Stimulated activated CD4-positive, alpha-beta T cell treated with anti-CD3 and anti-CD28 coated beads, TNF-alpha, amount 100 ng/mL, for 1 hour (primary cell): ENCODE measurements at regions not wholly inside any gene's neighbourhood (a gene's known extent, or its start where the extent isn't known, plus 50 kb on each side); places are given as distances from the start of the nearest gene placed in this dataset.
A peak's percentile ranks its signal among the peaks of the same experiment; 100 is the strongest.

Experiments used
- DNase-seq, 3 donors: peaks; one replicate each; pipeline ENCODE4 v3.0.0-alpha.2; 2020; ENCODE audit warnings: low read depth in 3 of 3, low spot score in 1 of 3

GRCh38 chr11:116698080-116698479 is 74.7 kb downstream of the BUD13 start:
- DNase-seq, result no peak

- DNase-seq, result no peak
These were observed 75.1 kb downstream of the BUD13 start for GRCh38 chr11:116697639-116698038.

GRCh38 chr11:116697011-116697410 is 75.8 kb downstream of the BUD13 start:
- no peak for DNase-seq

- DNase-seq, result no peak
These were observed 76.3 kb downstream of the BUD13 start for GRCh38 chr11:116696381-116696941.

DNA sequence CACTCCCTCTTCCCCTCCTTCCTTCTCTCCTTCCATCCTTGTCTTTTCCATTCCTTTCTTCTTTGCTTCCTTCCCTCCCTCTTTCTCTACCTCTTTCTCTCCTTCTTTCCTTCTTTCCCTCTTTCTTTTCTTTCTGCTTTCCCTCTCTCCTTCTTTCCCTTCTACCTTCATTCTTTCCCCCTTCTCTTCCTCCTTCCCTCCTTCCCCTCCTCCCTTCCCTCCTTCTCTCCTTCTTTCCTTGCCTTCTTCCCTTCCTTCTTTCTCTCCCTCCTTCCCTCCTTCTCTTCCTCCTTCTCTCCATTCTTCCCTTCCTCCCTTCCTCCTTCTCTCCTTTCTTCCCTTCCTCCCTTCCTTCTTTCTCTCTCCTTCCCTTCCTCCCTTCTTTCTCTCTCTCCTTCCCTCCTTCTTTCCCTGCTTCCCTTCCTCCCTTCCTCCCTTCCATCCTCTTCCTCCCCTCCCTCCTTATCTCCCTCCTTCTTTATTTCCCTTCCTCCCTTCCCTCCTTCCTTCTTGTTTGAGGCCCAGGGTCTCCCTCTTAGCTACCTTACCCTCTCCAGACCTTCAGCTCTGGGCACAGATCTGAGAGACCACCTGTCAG is 77.0 kb downstream of the BUD13 start:
- no peak for DNase-seq

DNA sequence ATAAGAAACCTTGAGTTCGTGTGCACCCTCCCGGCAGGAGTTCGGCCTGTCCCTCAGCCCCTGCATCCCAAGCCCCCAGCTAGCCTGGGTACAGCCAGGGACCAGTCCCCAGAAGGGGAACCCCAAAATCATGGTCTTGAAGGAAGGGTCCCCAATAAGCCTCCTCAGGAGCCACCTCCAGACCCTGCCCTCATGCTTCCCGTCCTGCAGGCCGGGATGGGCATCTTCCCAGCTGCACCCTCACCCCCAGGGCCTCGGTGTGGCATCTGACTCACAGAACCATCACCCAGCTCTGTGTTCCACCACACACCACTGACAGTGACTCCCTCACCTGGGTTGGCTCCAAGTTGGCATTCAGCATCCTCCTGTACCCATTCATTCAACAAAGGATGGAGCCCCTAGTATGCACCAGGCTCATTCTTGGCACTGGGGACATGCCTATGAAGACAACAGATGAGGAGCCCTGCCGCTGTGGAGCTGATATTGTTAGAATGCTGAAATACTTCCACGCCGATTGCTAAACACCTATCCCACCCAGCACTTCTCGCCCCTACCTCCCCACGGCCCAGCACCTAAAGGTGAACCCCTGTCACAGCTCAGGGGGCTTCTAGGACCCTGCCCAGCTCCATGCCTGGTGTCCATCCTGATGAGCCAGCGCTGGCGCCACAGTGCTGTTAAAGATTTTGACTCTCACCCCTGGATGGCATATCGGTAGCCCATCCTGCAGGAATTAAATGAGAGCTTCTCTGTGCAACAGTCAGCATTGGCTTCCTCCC is 77.8 kb downstream of the BUD13 start:
- DNase-seq, result no peak

DNA sequence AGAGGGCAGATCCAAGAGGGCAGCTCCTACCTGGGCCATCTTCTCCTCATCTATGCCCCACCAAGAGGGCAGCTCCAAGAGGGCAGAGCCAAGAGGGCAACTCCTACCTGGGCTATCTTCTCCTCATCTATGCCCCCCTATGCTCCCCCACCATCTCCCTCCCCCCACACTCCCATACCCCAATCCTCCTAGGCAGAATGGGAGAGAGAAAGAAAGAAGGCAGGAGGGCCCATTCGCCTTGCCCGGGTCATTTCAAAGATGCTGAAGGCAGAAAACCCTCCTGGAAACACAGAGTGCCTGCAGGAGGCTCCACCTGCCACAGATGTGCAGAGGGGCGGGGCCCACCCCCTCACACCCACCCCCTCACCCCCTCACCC is 78.5 kb downstream of the BUD13 start:
- no peak for DNase-seq

GRCh38 chr11:116693593-116694348 is 79.0 kb downstream of the BUD13 start:
- DNase-seq, result no peak

DNA sequence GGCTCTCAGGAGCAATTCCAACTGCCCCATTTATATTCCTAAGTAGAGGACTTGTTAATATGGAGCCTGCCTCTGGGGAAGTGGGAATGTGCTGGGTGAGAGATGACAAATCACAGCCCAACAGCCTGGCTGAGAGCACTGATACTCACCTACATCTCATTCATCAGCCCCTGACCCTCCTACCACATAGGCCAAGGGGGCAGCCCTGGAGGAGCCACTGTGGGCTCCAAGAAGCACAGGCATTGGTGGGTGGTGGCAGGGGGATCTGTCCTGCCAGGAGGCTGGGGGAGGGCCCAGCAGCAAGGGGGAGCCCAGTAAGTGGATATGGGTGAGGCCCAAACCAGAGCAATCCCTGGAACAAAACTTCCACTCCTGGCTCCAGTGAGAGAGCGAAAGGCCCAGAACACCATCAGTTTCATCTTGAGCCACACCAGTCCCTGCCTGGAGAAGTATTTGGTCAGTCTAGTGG is 79.7 kb downstream of the BUD13 start:
- DNase-seq, result no peak

DNA sequence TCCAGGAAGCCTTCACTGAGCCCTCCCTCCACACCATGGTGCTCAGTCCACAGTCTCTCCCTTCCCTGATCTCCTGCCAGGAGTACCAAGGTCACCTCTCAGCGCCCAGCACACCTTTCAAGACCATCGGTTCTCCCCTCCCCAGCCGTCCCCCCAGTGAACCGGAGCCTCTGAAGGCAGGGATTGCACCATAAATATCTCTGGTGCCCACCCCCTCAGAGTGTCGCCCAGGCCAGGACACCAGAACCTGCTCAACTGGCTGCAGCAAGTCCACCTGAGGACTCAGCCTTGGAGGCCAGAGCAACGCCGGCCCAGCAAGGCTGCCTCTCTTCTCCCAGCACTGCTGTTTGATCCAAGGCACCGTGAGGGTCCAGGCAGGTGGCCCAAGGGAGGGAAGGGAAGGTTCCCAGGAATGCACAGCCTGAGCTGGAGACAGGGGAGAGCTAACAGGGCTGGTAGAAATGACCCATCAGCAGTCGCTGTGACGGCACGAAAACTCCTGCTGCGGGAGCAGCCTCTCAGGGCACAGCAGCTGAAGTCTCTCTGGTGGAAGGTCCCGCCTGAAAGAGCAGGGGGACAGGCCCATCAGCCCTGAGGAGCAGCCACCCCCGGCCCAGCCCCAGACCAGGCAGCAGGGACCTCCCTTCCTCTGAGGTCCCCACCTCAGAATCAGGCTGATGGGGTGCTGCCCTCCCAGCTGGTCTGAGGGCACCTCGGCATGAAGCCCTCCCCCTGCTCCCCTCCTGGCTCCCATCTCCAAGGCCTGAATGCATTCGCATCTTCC is 80.3 kb downstream of the BUD13 start:
- no peak for DNase-seq

DNA sequence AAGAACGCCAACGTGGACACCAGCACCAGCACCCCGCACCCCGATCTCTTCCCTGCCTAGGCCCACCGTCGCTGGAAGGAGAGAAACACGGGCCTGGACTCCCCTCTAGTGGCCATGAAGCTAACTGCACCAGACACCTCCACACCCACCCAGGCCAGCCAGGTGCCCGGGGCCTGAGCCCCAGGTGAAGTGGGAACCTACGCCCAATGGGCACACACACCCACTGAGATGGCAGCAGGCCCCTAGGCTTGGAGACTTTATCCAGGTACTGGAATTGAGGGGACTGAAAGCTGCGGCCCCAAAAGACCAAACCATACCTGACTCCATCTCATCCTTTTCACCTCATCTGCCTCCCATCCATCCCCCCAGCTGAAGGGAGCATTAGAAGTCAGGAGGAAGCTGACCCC is 81.0 kb downstream of the BUD13 start:
- DNase-seq, result peak in 2 of 3 donors; percentile 21 to 49

- DNase-seq, result no peak
These were observed 82.2 kb downstream of the BUD13 start for GRCh38 chr11:116690611-116691010.

GRCh38 chr11:116689413-116690127 is 83.2 kb downstream of the BUD13 start:
- DNase-seq, result no peak

DNA sequence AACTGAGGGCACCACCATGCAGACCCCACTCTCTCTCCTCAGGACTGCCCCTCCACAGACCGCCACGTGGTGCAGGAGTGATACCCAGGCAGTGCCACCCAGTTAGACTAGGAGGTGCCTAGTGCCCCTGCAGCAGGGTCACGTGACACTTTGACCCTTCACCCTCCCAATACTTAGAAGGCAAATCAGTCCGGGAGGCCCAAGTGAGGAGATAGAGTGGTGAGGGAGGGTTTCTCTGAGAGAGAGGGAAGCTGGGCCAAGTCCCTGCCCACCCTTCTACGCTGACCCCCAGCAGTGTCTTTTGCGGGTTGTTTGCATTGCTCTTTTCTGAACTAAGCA is 84.6 kb downstream of the BUD13 start:
- DNase-seq, result no peak

DNA sequence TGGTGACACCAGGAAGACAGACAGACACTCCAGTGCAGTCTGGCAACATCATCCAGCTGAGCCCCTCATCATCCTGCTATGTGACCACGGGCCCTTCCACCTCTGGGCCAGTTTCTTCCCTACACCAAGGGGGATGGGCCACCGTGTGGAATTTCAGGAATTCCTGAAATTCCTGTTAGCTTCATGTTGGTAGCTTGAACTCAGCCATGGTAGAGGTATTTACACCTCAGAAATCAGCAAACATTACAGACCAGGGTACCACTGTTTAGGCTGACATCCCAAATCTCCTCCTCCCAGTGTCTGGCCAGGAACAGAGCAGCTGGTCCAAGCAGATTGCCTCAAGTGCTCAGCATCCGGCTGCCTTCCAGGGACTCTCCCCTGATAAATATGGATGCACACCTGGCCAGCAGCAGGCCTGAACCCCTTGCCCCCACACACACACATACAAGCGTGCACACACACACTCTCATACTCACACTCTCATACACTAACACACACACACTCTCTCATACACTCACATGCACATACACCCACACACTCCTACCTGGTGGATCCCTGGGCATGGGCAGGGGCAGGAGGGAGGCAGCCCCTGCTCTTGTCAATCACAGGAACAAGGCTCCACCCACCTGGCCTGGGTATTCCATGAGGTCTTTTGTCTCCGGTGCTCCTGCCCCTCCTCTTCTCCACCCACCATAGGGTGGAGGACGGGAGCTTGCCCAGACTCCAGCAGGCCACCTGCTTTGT is 85.2 kb downstream of the BUD13 start:
- no peak for DNase-seq

DNA sequence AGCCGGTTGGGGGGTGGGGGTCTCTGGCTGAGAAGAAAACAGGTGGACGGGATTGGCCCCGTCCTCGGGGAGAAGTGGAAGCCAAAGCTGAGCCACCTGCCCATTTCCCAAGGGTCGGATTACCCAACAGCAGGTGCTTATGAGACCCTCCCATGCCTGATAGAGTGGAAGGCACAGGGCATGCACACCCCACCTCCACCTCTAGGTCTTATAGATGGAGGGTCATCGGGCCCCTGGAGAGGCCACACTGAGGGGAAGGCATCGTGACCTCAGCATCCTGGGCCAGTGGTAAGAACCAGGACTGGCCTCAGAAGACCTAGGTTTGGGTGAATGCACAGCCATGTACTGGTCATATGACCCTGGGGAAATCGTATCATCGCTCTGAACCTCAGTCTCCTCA is 85.9 kb downstream of the BUD13 start:
- DNase-seq, result no peak

GRCh38 chr11:116683982-116684381 is 88.8 kb downstream of the BUD13 start:
- DNase-seq, result no peak

DNA sequence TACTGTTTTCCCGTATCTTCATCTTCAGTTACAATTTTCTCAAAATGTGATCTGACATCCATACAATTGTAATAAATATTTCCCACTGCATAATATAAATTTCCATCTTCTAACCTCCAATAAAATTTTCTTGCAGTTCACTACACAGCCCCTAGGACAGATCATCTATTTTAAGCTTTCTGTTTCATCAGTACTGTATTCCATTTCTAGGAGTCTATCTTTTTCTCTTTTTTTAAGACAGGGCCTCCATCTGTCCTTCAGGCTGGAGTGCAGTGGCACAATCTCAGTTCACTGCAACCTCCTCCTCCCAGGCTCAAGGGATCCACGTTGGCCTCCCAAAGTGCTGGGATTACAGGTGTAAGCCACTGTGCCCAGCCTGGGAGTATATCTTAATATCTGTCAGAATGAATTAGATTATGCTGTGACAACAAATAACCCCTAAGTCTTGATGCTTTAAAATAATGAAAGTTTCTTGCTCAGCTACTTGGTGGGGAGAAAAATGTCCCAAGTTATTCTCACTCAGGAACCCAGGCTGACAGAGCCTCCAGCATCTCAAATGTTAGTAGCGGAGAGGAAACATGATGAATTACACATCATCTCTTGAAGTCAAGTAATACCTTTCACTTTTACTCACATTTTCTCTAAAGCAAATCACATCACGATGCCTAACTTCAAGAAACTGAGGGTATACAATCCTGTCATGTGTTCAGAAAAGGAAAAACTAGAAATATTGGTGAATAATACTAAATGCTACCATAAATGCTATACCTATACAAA is 92.2 kb downstream of the BUD13 start:
- DNase-seq, result no peak

GRCh38 chr11:116678887-116679286 is 93.9 kb downstream of the BUD13 start:
- DNase-seq, result no peak
